GM19351 (cell line): ENCODE measurements at regions not wholly inside any gene's neighbourhood (a gene's known extent, or its start where the extent isn't known, plus 50 kb on each side); places are given as distances from the start of the nearest gene placed in this dataset.

Experiments
- ATAC-seq: cut with Tn5 transposase; IDR thresholded peaks from one replicate; pipeline ENCODE4 v1.9.1; 2021; ENCODE audit warnings: mild to moderate bottlenecking, moderate library complexity; ENCODE audit not compliant: unreplicated experiment

DNA sequence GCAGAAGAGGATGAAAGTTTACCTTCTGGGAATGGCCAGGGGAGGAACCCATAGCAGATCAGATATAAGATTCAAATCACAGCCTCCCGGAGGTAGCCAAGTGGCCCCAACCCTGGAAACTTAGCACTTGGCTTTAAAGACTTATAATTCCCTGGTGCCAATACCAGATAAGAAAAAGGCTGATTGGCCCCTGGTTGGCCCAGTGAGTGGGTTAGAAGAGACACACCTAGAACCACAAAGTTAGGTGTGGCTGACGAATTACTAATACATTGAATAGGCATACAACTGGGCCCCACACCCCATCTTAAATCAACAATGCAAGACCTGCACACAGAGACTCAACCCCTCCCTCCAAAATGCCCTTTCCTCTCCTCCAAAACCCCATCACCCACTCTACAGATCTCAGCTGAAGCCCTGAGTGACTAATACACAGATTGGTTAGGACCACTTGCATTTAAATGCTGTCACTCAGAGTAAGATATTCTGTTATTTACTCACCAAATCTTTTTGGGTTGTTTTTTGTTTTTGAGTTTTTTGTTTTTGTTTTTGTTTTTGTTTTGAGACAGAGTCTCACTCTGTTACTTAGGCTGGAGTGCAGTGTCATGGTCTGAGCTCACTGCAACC, 315.4 kb upstream of the JARID2 start:
- no peak for ATAC-seq

DNA sequence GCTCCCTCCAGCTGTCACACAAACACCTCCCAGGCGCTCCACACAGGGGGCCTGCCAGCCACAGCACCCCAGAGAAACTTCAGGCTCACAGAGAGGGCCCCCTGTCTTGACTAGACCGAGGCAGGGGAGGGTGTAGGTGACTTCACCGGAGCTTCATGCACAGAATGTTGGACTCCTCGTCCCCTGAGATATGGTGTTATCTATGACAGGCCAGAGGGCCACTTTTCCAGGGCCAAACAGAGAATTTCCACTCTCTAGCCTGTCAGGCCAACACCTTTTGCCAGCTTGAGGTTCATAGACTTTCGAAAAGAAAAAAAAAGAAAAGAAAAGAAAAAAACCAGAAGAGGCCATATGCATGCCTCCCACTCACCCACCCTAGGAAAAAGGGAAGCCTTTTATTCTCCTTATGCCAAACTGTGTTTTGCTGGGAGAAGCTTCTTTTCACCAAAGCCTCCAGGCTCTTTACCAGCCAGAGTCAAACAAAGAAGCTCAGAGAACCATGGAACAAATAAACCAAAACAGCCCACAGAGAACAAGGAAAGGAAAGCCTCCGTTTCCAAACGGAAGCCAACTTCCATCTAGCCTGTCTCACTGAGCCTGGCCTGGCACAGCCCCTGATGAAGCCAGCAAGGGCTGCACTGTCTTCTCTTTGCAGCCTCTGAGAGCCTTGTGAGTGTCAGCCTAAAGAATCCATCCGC, 313.2 kb upstream of the JARID2 start:
- ATAC-seq = no peak

GRCh38 chr6:14933183-14933544, 312.7 kb upstream of the JARID2 start:
- no peak for ATAC-seq

DNA sequence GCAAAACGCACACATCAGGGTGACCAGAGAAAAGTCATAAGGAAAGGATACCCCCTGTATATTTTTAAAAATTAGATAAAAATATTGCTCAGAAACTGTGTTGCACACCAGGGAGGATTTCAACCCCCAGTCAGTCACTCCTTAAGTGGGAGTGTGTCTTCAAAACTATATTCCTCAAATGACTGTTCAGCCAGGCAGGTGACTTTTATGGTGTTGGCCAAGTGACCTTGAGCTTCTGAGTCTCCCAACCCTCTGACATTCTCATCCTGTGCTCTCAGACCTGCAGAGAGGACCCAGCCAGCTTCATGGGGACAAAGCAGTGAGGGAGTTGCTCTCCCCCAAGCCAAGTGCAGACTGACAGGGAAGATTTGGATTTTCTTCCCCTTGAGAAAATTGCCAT, 311.9 kb upstream of the JARID2 start:
- ATAC-seq = no peak

DNA sequence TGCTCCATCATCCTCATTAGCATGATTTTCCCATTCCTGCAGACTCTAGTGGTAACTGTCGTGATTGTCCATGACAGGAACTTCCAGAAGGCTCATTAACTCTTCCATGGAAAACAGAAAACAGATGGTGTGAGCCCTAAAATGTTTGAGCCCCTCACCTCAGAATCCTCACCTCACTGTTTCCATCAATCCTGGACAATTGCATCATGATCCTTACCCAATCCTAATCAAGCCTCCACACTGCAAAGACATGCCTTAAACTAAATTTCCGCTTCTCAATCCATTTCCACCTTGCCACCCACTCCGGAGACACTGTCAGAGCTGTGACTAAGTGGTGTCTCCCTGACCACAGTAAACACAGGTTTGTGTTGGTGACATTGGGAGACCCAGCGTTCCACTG, 311.0 kb upstream of the JARID2 start:
- ATAC-seq = no peak

GRCh38 chr6:14936861-14937260, 309.0 kb upstream of the JARID2 start:
- ATAC-seq = no peak

GRCh38 chr6:14943116-14943515, 302.8 kb upstream of the JARID2 start:
- ATAC-seq = no peak

DNA sequence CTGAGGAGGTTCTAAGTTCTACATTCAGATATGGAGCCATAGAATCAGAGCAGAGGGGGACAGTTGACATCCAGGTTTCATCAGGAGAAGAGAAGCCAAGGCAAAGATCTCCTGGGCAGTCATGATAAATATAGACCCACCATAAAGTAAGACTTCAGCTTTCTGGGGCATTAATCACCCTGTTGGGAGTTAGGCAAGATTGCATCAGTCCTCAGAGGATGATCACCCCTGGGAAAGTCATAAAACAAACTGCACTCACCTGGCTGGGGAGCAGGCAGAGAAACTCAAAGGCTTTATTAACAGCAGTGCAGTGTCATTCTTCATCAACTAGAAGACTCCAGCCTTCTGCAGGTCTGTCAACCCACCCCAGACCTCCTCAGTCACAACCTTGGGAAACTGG, 301.3 kb upstream of the JARID2 start:
- no peak for ATAC-seq

- no peak for ATAC-seq
These were observed 300.2 kb upstream of the JARID2 start for GRCh38 chr6:14945461-14946185.

- ATAC-seq = no peak
These were observed 299.1 kb upstream of the JARID2 start for GRCh38 chr6:14946753-14947152.

- ATAC-seq = no peak
These were observed 297.2 kb upstream of the JARID2 start for GRCh38 chr6:14948586-14949245.

GRCh38 chr6:14950103-14950969, 295.5 kb upstream of the JARID2 start:
- ATAC-seq = no peak

- no peak for ATAC-seq
These were observed 294.9 kb upstream of the JARID2 start for GRCh38 chr6:14950970-14951276.

- no peak for ATAC-seq
These were observed 294.2 kb upstream of the JARID2 start for GRCh38 chr6:14951704-14952103.

- no peak for ATAC-seq
These were observed 292.0 kb upstream of the JARID2 start for GRCh38 chr6:14953836-14954235.

- ATAC-seq = no peak
These were observed 288.4 kb upstream of the JARID2 start for GRCh38 chr6:14957355-14958059.

- no peak for ATAC-seq
These were observed 286.5 kb upstream of the JARID2 start for GRCh38 chr6:14959324-14959885.

- no peak for ATAC-seq
These were observed 281.2 kb upstream of the JARID2 start for GRCh38 chr6:14964556-14965270.

DNA sequence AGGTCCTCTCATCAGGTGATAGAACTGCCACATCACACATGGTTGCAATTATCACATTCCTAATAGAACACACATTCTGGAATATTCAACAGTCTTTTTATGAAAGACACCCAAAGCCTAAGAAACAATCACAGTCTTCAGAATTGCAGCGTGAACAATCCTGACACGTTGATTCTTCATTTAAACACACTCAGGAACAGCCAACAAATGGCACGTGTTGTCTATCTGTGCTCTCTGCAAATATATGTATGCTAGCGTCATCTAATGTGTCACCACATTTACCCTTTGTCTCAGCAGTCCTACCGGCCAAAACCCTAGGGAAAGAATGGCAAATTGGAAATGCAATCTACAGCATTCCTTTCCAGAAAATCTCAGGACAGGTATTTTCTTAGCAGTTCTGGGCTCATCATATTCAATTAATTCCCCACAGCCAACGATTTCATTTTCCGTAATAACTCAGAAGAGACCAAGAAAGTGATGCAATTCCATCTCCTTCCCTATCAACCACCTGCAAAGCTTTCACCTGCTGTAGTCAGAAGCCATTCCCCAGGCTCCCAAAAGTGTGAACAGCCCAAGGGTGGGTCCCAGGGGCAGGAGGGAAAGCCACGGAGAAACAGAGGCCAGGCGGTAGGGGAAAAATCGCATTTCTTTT, 280.3 kb upstream of the JARID2 start:
- ATAC-seq = no peak
